ENCODE measurements at regions not wholly inside any gene's neighbourhood (a gene's known extent, or its start where the extent isn't known, plus 50 kb on each side); places are given as distances from the start of the nearest gene placed in this dataset.

DNA sequence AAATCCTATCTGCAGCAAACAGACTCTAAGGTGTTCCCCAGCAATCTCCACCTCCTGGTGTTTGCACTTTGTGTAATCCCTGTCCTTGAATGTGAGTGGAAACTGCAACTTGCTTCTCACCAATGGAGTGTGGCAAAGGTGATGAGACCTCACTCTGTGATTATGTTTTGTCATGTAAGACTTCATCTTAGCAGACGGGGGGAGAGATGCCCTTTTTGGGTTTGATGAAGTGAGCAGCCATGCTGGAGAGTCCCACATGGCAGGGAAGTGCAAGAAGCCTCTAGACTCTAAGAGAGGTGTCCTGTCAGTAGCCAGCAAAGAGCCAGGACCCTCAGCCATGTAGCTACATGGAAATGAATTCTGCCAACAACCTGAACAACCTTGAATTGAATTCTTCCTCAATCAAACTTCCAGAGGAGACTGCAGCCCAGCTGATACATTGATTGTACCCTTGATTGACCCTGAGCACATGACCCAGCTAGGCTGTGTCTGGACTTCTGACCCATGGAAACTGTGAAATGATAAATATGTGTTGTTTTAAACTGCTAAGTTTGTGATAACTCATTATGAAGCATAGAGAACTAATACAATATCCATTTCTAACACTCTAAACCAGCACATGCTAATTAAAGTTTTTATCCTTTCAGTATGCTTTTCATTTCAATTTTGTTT, 71.4 kb upstream of the RASGRF1 start:
- no peak for TF ChIP-seq CTCF (IDR thresholded peaks at IDR 0.05)
- TF ChIP-seq POLR2A (IDR thresholded peaks at IDR 0.05; ENCODE audit: low read depth): no peak

All from esophagus muscularis mucosa (tissue), 3 donors.